ENCODE measurements at regions not wholly inside any gene's neighbourhood (a gene's known extent, or its start where the extent isn't known, plus 50 kb on each side); places are given as distances from the start of the nearest gene placed in this dataset.

DNA sequence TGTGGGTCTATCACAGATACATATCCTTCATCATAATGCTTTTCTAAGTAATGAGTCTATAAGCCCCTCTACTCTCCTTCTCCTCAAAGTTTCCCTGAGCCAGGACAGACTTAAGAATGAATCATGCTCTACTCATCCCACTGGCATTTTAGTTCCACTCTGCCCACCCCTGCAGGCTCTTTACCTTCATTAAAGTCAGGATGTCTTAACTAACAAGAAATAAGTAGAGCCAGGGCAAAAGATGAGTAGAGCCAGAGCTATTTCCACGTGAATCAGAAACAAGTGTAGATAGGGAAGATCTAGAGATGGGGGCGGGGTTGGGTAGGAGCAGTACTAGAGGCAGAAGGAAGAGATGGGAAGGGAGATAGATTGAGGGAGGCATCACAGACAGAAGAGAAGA, 790.5 kb downstream of the RNF144A start:
- DNase-seq (ENCODE audit: low spot score) = no peak

DNA sequence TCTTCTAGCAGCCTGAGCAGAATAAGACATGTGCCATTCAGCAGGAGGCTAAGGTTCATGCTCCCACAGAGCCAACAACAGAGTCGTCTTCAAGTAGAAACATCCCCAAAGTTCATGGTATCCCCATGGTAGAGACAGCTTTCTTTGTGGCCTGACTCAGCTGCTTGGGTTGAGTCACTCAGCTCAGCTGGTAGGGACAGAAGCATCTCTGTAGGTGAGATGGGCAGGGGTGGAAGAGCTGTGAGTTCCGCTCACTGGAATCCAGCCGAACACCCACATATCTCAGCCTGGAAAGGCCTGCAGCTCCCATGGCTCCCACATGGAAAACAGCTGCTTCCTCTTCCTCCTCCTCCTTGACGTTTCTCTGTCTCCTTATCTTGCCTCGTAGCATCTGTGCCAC, 792.7 kb downstream of the RNF144A start:
- no peak for DNase-seq (ENCODE audit: low spot score)

- no peak for DNase-seq (ENCODE audit: low spot score)
Observed at GRCh38 chr2:7711167-7711566, 794.0 kb downstream of the RNF144A start.

- no peak for DNase-seq (ENCODE audit: low spot score)
Observed at GRCh38 chr2:7719876-7720275, 802.7 kb downstream of the RNF144A start.

DNA sequence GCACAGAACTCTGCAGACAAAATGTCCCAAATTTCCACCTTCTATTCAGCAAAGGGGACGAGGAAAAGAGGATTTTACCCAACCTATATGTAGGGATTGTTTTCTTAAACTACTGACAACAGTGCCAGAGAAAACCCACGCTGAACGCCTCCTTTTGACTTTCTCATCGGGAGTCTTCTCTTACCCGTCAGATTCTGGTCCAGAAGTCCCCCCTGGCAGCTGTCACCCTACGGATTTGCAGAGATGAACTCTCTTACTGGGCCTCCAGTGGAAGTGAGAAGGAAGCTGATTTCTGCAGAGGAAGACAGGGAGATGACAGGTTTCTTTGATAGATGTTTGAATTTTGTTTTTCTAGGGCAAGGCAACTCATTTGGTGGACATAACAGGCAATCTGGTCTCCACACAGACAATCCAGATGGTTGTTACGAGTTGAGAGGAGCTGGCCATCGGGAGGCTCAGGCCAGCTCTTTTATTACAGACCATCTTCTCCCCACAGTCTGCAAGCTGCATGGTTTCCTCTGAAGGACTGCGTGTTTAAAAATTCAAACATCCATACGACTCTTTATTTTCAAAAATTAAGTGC, 804.3 kb downstream of the RNF144A start:
- DNase-seq (ENCODE audit: low spot score) = no peak

- no peak for DNase-seq (ENCODE audit: low spot score)
Observed at GRCh38 chr2:7722212-7722910, 805.1 kb downstream of the RNF144A start.

GRCh38 chr2:7724336-7724735, 807.1 kb downstream of the RNF144A start:
- no peak for DNase-seq (ENCODE audit: low spot score)

GRCh38 chr2:7725171-7725849, 808.1 kb downstream of the RNF144A start:
- no peak for DNase-seq (ENCODE audit: low spot score)

- no peak for DNase-seq (ENCODE audit: low spot score)
Observed at GRCh38 chr2:7725850-7726242, 808.6 kb downstream of the RNF144A start.

- no peak for DNase-seq (ENCODE audit: low spot score)
Observed at GRCh38 chr2:7726989-7727388, 809.8 kb downstream of the RNF144A start.

GRCh38 chr2:7728388-7728787, 811.2 kb downstream of the RNF144A start:
- no peak for DNase-seq (ENCODE audit: low spot score)

DNA sequence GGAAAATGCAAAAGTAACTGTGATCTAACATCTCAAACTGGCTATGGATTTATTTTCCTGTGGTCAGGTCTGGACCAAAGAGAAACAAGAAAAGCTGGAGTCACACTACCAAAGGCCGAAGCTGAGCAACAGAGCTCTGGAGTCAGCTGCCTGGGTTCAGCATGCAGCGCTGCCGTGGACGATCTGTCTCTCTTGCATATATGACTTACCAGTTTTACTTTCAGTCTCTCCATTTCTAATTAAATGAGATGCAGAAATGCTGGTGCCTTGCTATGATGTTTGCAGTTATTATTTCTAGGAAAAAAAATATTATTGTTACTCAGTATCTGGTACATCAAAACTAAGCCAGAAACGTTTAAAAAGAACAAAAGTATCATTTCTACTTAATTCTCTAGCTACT, 813.2 kb downstream of the RNF144A start:
- no peak for DNase-seq (ENCODE audit: low spot score)

DNA sequence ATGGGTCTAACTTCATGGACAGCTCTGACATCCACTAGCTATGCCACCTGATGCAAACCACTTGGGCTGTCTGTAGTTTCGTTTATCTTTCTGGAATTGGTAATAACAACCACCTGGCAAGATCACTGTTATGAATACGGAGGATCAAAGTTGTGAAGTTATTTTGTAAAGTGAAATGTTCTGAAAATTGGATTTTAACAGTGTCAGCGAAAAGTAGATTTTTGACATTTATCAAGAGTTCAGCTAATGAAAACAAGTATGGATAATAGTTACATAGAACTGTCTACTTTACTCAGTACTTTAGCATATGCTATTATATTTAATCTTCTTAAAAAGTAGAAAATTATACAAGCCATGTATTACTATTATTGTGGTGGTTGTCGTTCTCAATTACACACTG, 813.8 kb downstream of the RNF144A start:
- DNase-seq (ENCODE audit: low spot score) = no peak

GRCh38 chr2:7732497-7732896, 815.3 kb downstream of the RNF144A start:
- no peak for DNase-seq (ENCODE audit: low spot score)

DNA sequence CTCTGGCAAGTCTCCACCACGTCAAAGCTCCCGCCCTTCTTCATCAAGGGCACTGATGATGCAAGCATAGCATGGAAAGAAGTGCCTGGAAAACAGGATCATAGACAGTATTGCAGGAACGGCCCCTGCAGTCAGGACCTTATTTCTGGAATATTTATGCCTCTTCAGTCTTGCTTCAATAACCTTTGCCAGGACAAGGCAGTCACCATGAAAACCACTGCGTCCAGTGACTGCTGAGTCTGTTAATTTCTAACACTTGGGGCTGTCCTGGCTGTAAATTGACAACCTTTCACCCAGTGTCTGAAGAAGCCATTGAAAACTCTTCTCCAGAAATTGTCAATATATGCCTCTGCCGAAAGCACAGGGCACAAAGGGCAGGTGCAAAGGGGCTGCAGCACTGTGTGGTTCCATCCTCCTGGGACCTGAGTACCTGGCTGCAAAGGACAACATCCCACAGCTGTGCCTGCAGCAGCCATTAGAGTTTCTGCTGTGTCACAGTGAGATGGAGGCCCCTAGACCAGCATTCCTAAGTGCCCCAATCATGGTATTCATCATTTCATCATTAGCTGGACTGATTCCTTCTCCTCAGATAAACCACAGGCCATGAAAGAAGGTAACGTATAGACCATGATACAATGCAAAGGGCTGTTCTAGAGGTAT, 819.6 kb downstream of the RNF144A start:
- no peak for DNase-seq (ENCODE audit: low spot score)

DNA sequence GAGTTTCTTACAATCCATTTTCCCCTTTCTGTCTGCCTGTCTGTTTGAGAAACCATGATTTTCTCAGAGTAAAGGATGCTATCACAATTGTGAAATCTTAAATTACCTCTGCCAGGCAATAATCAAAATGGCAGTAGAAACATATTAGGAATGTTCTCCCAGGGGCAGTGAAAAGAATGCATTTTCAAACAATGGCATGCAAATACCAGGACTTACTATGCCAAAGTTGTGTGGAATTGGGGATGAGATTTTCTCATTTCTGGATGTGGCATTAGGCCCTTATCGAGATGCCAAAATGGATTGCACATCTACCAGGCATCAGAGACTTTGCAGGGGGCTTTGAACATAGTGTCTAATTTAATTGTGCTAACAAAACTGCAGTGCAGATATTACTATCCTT, 821.4 kb downstream of the RNF144A start:
- DNase-seq (ENCODE audit: low spot score) = no peak

- DNase-seq (ENCODE audit: low spot score) = no peak
Observed at GRCh38 chr2:7740114-7740513, 822.9 kb downstream of the RNF144A start.

DNA sequence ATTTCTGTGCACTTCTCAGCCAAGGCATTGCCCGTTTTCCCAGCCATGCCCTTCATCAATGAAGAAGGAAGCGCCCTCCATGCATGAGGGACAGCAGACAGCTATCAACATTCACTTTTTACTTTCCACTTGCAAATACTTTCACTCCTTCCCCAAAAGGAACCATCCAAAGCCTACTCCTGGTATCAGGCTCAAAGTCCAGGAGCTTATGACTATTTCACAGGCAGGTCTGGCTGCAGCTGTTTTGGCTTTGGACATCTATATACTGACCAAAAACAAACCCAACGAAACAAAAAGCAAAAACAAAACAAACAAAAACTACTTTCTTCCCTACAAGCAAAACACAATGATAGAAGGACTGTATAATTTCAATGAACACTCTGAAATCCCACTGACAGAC, 825.1 kb downstream of the RNF144A start:
- DNase-seq (ENCODE audit: low spot score) = no peak

DNA sequence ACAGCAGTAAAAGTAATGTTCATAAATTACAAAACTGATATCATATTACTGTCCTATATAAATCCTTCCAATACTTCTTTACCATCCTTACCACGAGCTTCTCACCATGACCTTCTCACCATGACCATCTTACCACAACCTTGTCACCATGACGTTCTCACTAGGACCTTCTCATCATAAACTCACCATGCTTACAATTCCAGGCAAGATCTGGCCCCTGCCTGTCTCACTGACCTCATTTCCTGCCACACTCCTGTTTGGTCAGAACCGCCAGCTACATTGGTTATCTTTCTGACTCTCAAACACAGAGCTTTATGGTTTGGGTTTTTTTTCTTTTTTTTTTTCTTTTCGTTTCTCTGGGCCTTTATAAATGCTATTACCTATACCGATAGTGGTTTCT, 827.6 kb downstream of the RNF144A start:
- no peak for DNase-seq (ENCODE audit: low spot score)

GRCh38 chr2:7745369-7745768, 828.2 kb downstream of the RNF144A start:
- DNase-seq (ENCODE audit: low spot score) = no peak

DNA sequence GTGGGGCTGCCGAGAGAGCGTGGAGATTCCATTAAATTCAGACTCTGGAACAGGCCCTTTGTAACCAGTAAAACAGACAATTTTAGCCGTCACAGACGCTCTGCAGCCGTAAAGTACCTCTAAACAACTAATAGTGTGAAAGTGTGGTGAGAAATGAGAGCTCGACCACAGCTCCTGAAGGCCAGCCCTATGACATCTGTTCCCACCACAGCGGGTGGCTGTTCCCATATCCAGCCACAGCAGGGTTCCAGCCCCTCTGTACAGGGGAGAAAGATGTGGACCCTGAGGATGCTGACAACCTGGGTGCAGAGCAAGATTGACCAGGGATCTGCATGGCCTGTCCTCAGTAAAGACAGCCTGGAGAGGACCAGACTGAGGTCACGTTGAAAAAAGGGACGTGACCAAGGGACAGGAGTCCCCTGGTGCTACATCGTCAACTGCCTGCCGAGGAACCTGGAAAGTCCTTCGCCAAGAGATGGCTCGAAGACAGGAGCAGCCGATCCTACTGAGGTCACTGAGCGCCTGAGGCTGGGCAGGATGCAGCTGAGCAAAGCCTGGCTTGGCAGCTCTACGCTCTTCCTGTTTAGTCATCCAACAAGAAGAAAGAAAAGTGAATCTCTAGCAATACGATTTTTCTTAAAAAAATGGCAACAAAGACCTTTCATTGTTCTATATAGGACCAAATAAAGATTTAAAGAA, 831.7 kb downstream of the RNF144A start:
- no peak for DNase-seq (ENCODE audit: low spot score)

Measured in SK-N-DZ (cell line).